ENCODE measurements at regions not wholly inside any gene's neighbourhood (a gene's known extent, or its start where the extent isn't known, plus 50 kb on each side); places are given as distances from the start of the nearest gene placed in this dataset.

GRCh38 chr13:104872153-104872552 lies 1663.3 kb downstream of the EFNB2 start:
- FAIRE-seq: no peak
- TF ChIP-seq HDAC2 (IDR thresholded peaks at IDR 0.05; ENCODE audit: borderline replicate concordance in 1 of 2, low read depth in 2 of 2, low read length in 2 of 2) (no peak), SIRT6 (IDR thresholded peaks at IDR 0.05; ENCODE audit: low read length) (no peak), EP300 (IDR thresholded peaks at IDR 0.05; ENCODE audit: borderline replicate concordance in 1 of 2, low read depth in 2 of 2, low read length in 2 of 2) (no peak), SRF (IDR thresholded peaks at IDR 0.05; ENCODE audit: low read depth, low read length) (no peak), NANOG (IDR thresholded peaks at IDR 0.05; ENCODE audit: insufficient read depth, low read depth, low read length, poor library complexity, severe bottlenecking) (no peak), TCF12 (IDR thresholded peaks at IDR 0.05; ENCODE audit: low read depth, low read length) (no peak), POU5F1 (IDR thresholded peaks at IDR 0.05; ENCODE audit: low read depth, low read length) (no peak), CBX8 (IDR thresholded peaks at IDR 0.05; ENCODE audit: borderline replicate concordance, low read depth, low read length) (no peak), PHF8 (conservative IDR thresholded peaks at IDR 0.05; ENCODE audit: low read depth, low read length) (no peak), CBX5 (IDR thresholded peaks at IDR 0.05; ENCODE audit: low read depth, low read length) (no peak), MAX (IDR thresholded peaks at IDR 0.05) (no peak), TAF1 (IDR thresholded peaks at IDR 0.05; ENCODE audit: low read depth, low read length) (no peak), GTF2F1 (IDR thresholded peaks at IDR 0.05; ENCODE audit: borderline replicate concordance, low read depth, low read length) (no peak), FOSL1 (IDR thresholded peaks at IDR 0.05; ENCODE audit: insufficient read depth, low read depth, low read length) (no peak), EGR1 (IDR thresholded peaks at IDR 0.05; ENCODE audit: borderline replicate concordance, low read depth, low read length) (no peak)

More at GRCh38 chr13:104872153-104872552, 1663.3 kb downstream of the EFNB2 start:
- H2BK12ac ChIP-seq (ENCODE audit: low read depth, low read length): no peak overlapping the region
- POLR2A ChIA-PET (ENCODE audit: partially characterized antibody): no interaction called here
- no peaks in the 10 kb centered on the region for H3K79me2 ChIP-seq (ENCODE audit: control insufficient read depth in 1 of 2, insufficient read depth in 2 of 2, low read length in 2 of 2)
- H3K9me3 ChIP-seq (ENCODE audit: insufficient read depth in 2 of 2, low read depth in 1 of 2, low read length in 1 of 2): no peaks in the 10 kb centered on the region
- H3K79me1 ChIP-seq (ENCODE audit: low read depth, low read length): no peaks in the 10 kb centered on the region
- no peaks in the 10 kb centered on the region for H3K23me2 ChIP-seq (ENCODE audit: low read depth, low read length)
- H2BK120ac ChIP-seq (replicated peaks; ENCODE audit: low read depth, low read length): no peak overlapping the region
- H3K4me3 ChIP-seq (ENCODE audit: extremely low read depth in 1 of 4, insufficient read depth in 2 of 4, low read depth in 3 of 4, low read length in 4 of 4): no peak overlapping the region
- no peak for DNase-seq (ENCODE audit: low read depth in 1 of 2, low spot score in 2 of 2)
- H2BK20ac ChIP-seq (ENCODE audit: low read length): no peak overlapping the region
- CTCF ChIA-PET (ENCODE audit: partially characterized antibody): interaction anchor here (1.1 kb wide), 1 partner anchor 9 kb away, joined by 5 read pairs; no protein-coding TSS in a partner anchor
- no peaks in the 10 kb centered on the region for H3K4me1 ChIP-seq (replicated peaks in 1 of 4; ENCODE audit: control insufficient read depth in 3 of 4, insufficient read depth in 4 of 4, low read length in 3 of 4)
- no peak overlapping the region for H4K8ac ChIP-seq (ENCODE audit: extremely low read depth, insufficient read depth, low read length)
- no peak overlapping the region for H3K9ac ChIP-seq (replicated peaks in 1 of 4; ENCODE audit: extremely low read depth in 1 of 4, low read depth in 3 of 4, low read length in 3 of 4)
- H3K14ac ChIP-seq (ENCODE audit: insufficient read length): no peak overlapping the region
- no peaks in the 10 kb centered on the region for H3K27me3 ChIP-seq (replicated peaks in 1 of 4; ENCODE audit: control insufficient read depth in 3 of 4, extremely low read depth in 1 of 4, insufficient read depth in 3 of 4, low read length in 3 of 4)
- H4K5ac ChIP-seq (ENCODE audit: insufficient read length, low read depth, low read length): no peak overlapping the region
- no peak overlapping the region for H3K4me2 ChIP-seq (ENCODE audit: insufficient read depth in 1 of 2, low read depth in 2 of 2, low read length in 2 of 2)
- no peak overlapping the region for H2AK5ac ChIP-seq (ENCODE audit: low read depth, low read length)
- H3K18ac ChIP-seq (ENCODE audit: extremely low read depth, low read length): no peak overlapping the region
- H2BK5ac ChIP-seq (ENCODE audit: low read depth, low read length): no peak overlapping the region
- no peaks in the 10 kb centered on the region for H3K36me3 ChIP-seq (ENCODE audit: control insufficient read depth in 2 of 4, insufficient read depth in 4 of 4, low read length in 3 of 4)
- no peak overlapping the region for H3K4ac ChIP-seq (replicated peaks; ENCODE audit: insufficient read length, low read depth, low read length)
- no peak overlapping the region for H3K27ac ChIP-seq (ENCODE audit: low read depth, low read length)
- peak overlapping the region; percentile 88; the same call in 1 of the 2 replicates for H2AFZ ChIP-seq (ENCODE audit: low read length)
- H4K20me1 ChIP-seq (replicated peaks in 1 of 2; ENCODE audit: control insufficient read depth in 1 of 2, insufficient read depth in 2 of 2, low read length in 2 of 2): no peaks in the 10 kb centered on the region
- no peak overlapping the region for H3K23ac ChIP-seq (ENCODE audit: insufficient read length)
- H3K56ac ChIP-seq (replicated peaks; ENCODE audit: insufficient read length, low read depth, low read length): no peak overlapping the region
- H4K91ac ChIP-seq (replicated peaks; ENCODE audit: insufficient read length, low read length): no peak overlapping the region
- H2BK15ac ChIP-seq (ENCODE audit: low read length): no peak overlapping the region
- WGBS, 2 experiments (ENCODE audit: extremely low coverage in 1 of 2, insufficient coverage in 1 of 2, insufficient read length in 1 of 2, insufficient replicate concordance in 2 of 2, low coverage in 1 of 2, low lambda C conversion rate in 2 of 2, missing lambda C conversion rate in 1 of 2): 64% methylated on average over 4 of the region's 4 CpGs; no CpG with 5 or more reads in 1 of the 2 experiments
